H1 (cell line): ENCODE measurements at regions not wholly inside any gene's neighbourhood (a gene's known extent, or its start where the extent isn't known, plus 50 kb on each side); places are given as distances from the start of the nearest gene placed in this dataset.

Experiments used
- HDAC6 ChIP-seq: IDR thresholded peaks from one replicate; pipeline ENCODE4 v1.7.1; 2012; ENCODE audit warnings: low read depth, mild to moderate bottlenecking, inconsistent platforms, low read length, moderate library complexity
- NRF1 ChIP-seq: IDR thresholded peaks from 2 replicates; pipeline ENCODE4 v1.6.1; 2011; ENCODE audit warnings: mild to moderate bottlenecking, low read depth, low read length, improper control_type of control experiment
- RBBP5 ChIP-seq: IDR thresholded peaks from 2 replicates; pipeline ENCODE4 v1.7.1; 2012; ENCODE audit warnings: low read depth, mild to moderate bottlenecking, inconsistent platforms, low read length, moderate library complexity, borderline replicate concordance
- RNF2 ChIP-seq: fragments of 200-900, 300-1000 bp; sonication (generic); IDR thresholded peaks from 2 replicates; pipeline ENCODE4 v1.7.1; 2016; ENCODE audit warnings: borderline replicate concordance, low read depth, mild to moderate bottlenecking, antibody characterized with exemption, low read length; ENCODE audit not compliant: poor library complexity, severe bottlenecking; ENCODE audit errors: missing control alignments
- RXRA ChIP-seq: IDR thresholded peaks from 2 replicates; pipeline ENCODE4 v1.6.1; 2011; ENCODE audit warnings: low read depth, mild to moderate bottlenecking, low read length, moderate library complexity; ENCODE audit not compliant: insufficient read depth
- SIRT6 ChIP-seq: IDR thresholded peaks from one replicate; pipeline ENCODE4 v1.7.1; 2012; ENCODE audit warnings: low read length, inconsistent platforms
- SIX5 ChIP-seq: IDR thresholded peaks from 2 replicates; pipeline ENCODE4 v1.6.1; 2011; ENCODE audit warnings: mild to moderate bottlenecking, low read depth, low read length
- SRF ChIP-seq: IDR thresholded peaks from 2 replicates; pipeline ENCODE4 v1.6.1; 2011; ENCODE audit warnings: mild to moderate bottlenecking, low read depth, low read length, moderate library complexity
- TF ChIP-seq, protein P1 (sequence below): fragments of 300-600 bp; sonication (generic); IDR thresholded peaks from 2 replicates; pipeline ENCODE4 v1.7.1; 2012; ENCODE audit warnings: low read length, moderate library complexity, mild to moderate bottlenecking, inconsistent platforms; ENCODE audit not compliant: insufficient replicate concordance
- TF ChIP-seq, protein P2 (sequence below): IDR thresholded peaks from 2 replicates; pipeline ENCODE4 v1.6.1; 2011; ENCODE audit warnings: low read length, improper control_type of control experiment
- TF ChIP-seq, protein P3 (sequence below): IDR thresholded peaks from 2 replicates; pipeline ENCODE4 v1.6.1; 2012; ENCODE audit warnings: inconsistent platforms

DNA sequence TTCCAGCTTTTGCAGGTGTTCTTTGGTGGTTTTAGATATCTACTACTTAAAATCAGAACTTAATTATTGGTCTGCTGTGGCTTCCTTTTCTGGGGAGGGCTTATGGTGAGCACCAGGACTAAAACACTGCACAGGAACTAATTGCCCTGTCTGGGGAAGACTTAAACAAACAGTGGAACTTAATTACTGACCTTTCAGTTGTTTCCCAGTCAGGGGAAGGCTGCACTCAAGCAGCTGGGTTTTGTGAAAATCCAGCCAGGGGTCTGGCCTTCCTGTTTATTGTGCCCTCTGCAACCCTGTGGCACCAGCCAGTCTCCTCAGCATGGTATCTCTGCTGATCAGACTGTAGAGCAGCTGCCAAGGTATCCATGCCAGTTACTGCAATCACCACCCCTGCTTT is 398.2 kb downstream of the ADCYAP1 start (continued):
- TF ChIP-seq, protein P1, sequence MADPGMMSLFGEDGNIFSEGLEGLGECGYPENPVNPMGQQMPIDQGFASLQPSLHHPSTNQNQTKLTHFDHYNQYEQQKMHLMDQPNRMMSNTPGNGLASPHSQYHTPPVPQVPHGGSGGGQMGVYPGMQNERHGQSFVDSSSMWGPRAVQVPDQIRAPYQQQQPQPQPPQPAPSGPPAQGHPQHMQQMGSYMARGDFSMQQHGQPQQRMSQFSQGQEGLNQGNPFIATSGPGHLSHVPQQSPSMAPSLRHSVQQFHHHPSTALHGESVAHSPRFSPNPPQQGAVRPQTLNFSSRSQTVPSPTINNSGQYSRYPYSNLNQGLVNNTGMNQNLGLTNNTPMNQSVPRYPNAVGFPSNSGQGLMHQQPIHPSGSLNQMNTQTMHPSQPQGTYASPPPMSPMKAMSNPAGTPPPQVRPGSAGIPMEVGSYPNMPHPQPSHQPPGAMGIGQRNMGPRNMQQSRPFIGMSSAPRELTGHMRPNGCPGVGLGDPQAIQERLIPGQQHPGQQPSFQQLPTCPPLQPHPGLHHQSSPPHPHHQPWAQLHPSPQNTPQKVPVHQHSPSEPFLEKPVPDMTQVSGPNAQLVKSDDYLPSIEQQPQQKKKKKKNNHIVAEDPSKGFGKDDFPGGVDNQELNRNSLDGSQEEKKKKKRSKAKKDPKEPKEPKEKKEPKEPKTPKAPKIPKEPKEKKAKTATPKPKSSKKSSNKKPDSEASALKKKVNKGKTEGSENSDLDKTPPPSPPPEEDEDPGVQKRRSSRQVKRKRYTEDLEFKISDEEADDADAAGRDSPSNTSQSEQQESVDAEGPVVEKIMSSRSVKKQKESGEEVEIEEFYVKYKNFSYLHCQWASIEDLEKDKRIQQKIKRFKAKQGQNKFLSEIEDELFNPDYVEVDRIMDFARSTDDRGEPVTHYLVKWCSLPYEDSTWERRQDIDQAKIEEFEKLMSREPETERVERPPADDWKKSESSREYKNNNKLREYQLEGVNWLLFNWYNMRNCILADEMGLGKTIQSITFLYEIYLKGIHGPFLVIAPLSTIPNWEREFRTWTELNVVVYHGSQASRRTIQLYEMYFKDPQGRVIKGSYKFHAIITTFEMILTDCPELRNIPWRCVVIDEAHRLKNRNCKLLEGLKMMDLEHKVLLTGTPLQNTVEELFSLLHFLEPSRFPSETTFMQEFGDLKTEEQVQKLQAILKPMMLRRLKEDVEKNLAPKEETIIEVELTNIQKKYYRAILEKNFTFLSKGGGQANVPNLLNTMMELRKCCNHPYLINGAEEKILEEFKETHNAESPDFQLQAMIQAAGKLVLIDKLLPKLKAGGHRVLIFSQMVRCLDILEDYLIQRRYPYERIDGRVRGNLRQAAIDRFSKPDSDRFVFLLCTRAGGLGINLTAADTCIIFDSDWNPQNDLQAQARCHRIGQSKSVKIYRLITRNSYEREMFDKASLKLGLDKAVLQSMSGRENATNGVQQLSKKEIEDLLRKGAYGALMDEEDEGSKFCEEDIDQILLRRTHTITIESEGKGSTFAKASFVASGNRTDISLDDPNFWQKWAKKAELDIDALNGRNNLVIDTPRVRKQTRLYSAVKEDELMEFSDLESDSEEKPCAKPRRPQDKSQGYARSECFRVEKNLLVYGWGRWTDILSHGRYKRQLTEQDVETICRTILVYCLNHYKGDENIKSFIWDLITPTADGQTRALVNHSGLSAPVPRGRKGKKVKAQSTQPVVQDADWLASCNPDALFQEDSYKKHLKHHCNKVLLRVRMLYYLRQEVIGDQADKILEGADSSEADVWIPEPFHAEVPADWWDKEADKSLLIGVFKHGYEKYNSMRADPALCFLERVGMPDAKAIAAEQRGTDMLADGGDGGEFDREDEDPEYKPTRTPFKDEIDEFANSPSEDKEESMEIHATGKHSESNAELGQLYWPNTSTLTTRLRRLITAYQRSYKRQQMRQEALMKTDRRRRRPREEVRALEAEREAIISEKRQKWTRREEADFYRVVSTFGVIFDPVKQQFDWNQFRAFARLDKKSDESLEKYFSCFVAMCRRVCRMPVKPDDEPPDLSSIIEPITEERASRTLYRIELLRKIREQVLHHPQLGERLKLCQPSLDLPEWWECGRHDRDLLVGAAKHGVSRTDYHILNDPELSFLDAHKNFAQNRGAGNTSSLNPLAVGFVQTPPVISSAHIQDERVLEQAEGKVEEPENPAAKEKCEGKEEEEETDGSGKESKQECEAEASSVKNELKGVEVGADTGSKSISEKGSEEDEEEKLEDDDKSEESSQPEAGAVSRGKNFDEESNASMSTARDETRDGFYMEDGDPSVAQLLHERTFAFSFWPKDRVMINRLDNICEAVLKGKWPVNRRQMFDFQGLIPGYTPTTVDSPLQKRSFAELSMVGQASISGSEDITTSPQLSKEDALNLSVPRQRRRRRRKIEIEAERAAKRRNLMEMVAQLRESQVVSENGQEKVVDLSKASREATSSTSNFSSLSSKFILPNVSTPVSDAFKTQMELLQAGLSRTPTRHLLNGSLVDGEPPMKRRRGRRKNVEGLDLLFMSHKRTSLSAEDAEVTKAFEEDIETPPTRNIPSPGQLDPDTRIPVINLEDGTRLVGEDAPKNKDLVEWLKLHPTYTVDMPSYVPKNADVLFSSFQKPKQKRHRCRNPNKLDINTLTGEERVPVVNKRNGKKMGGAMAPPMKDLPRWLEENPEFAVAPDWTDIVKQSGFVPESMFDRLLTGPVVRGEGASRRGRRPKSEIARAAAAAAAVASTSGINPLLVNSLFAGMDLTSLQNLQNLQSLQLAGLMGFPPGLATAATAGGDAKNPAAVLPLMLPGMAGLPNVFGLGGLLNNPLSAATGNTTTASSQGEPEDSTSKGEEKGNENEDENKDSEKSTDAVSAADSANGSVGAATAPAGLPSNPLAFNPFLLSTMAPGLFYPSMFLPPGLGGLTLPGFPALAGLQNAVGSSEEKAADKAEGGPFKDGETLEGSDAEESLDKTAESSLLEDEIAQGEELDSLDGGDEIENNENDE = no peak
- TF ChIP-seq SIX5 (no peak), RBBP5 (no peak), RNF2 (no peak), RXRA (no peak), HDAC6 (no peak), SIRT6 (no peak), SRF (no peak), NRF1 (no peak)
- TF ChIP-seq, protein P2, sequence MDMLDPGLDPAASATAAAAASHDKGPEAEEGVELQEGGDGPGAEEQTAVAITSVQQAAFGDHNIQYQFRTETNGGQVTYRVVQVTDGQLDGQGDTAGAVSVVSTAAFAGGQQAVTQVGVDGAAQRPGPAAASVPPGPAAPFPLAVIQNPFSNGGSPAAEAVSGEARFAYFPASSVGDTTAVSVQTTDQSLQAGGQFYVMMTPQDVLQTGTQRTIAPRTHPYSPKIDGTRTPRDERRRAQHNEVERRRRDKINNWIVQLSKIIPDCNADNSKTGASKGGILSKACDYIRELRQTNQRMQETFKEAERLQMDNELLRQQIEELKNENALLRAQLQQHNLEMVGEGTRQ = no peak
- TF ChIP-seq, protein P3, sequence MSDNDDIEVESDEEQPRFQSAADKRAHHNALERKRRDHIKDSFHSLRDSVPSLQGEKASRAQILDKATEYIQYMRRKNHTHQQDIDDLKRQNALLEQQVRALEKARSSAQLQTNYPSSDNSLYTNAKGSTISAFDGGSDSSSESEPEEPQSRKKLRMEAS = no peak
